ENCODE measurements at regions not wholly inside any gene's neighbourhood (a gene's known extent, or its start where the extent isn't known, plus 50 kb on each side); places are given as distances from the start of the nearest gene placed in this dataset.
"Not testable (repeated sequence)": the region's sequence is repeated elsewhere in the genome, so short reads cannot be mapped to it uniquely, and the experiment has no call there.

GRCh38 chr21:39077876-39078275, 105.4 kb downstream of the PSMG1 start:
- H3K4me3 ChIP-seq (ENCODE audit: low read length), result no peak overlapping the region
- no peak for DNase-seq (ENCODE audit: low read depth)
- TF ChIP-seq CTCF (conservative IDR thresholded peaks at IDR 0.05; ENCODE audit: low read depth, low read length), result no peak

- TF ChIP-seq CTCF (conservative IDR thresholded peaks at IDR 0.05; ENCODE audit: low read depth, low read length), result no peak
- H3K4me3 ChIP-seq (ENCODE audit: low read length), result no peak overlapping the region
- DNase-seq (ENCODE audit: low read depth), result no peak
Measured at GRCh38 chr21:39074508-39074907, 108.7 kb downstream of the PSMG1 start.

GRCh38 chr21:39073717-39074116, 109.5 kb downstream of the PSMG1 start:
- no peak for TF ChIP-seq CTCF (conservative IDR thresholded peaks at IDR 0.05; ENCODE audit: low read depth, low read length)
- DNase-seq (ENCODE audit: low read depth), result no peak
- H3K4me3 ChIP-seq (ENCODE audit: low read length), result no peak overlapping the region

GRCh38 chr21:39073063-39073462, 110.2 kb downstream of the PSMG1 start:
- no peak for DNase-seq (ENCODE audit: low read depth)
- H3K4me3 ChIP-seq (ENCODE audit: low read length), result no peak overlapping the region
- TF ChIP-seq CTCF (conservative IDR thresholded peaks at IDR 0.05; ENCODE audit: low read depth, low read length), result no peak

GRCh38 chr21:39072468-39072867, 110.8 kb downstream of the PSMG1 start:
- H3K4me3 ChIP-seq (ENCODE audit: low read length), result no peak overlapping the region
- TF ChIP-seq CTCF (conservative IDR thresholded peaks at IDR 0.05; ENCODE audit: low read depth, low read length), result no peak
- DNase-seq (ENCODE audit: low read depth), result no peak

- no peak overlapping the region for H3K4me3 ChIP-seq (ENCODE audit: low read length)
- no peak for TF ChIP-seq CTCF (conservative IDR thresholded peaks at IDR 0.05; ENCODE audit: low read depth, low read length)
- DNase-seq (ENCODE audit: low read depth), result no peak
Measured at GRCh38 chr21:39071623-39072214, 111.5 kb downstream of the PSMG1 start.

GRCh38 chr21:39069856-39070255, 113.4 kb downstream of the PSMG1 start:
- H3K4me3 ChIP-seq (ENCODE audit: low read length); DNase-seq (ENCODE audit: low read depth): not testable (repeated sequence)

Data from retinal pigment epithelial cell (primary cell).